ENCODE measurements at regions not wholly inside any gene's neighbourhood (a gene's known extent, or its start where the extent isn't known, plus 50 kb on each side); places are given as distances from the start of the nearest gene placed in this dataset.

- DNase-seq (ENCODE audit: low read depth) = no peak
Measured at GRCh38 chr4:124325690-124326089, 386.8 kb downstream of the ANKRD50 start.

- no peak for DNase-seq (ENCODE audit: low read depth)
Measured at GRCh38 chr4:124329134-124329533, 383.4 kb downstream of the ANKRD50 start.

- no peak for DNase-seq (ENCODE audit: low read depth)
Measured at GRCh38 chr4:124330045-124330444, 382.5 kb downstream of the ANKRD50 start.

- no peak for DNase-seq (ENCODE audit: low read depth)
Measured at GRCh38 chr4:124331781-124332180, 380.8 kb downstream of the ANKRD50 start.

GRCh38 chr4:124333466-124333865 is 379.1 kb downstream of the ANKRD50 start:
- DNase-seq (ENCODE audit: low read depth) = no peak

GRCh38 chr4:124334119-124334518 is 378.4 kb downstream of the ANKRD50 start:
- DNase-seq (ENCODE audit: low read depth) = peak; percentile 22

- DNase-seq (ENCODE audit: low read depth) = no peak
Measured at GRCh38 chr4:124337874-124338273, 374.7 kb downstream of the ANKRD50 start.

GRCh38 chr4:124343661-124344171 is 368.8 kb downstream of the ANKRD50 start:
- no peak for DNase-seq (ENCODE audit: low read depth)

- no peak for DNase-seq (ENCODE audit: low read depth)
Measured at GRCh38 chr4:124372916-124373315, 339.6 kb downstream of the ANKRD50 start.

GRCh38 chr4:124386163-124386562 is 326.4 kb downstream of the ANKRD50 start:
- no peak for DNase-seq (ENCODE audit: low read depth)

GRCh38 chr4:124386648-124387047 is 325.9 kb downstream of the ANKRD50 start:
- no peak for DNase-seq (ENCODE audit: low read depth)

- DNase-seq (ENCODE audit: low read depth) = no peak
Measured at GRCh38 chr4:124389591-124389990, 322.9 kb downstream of the ANKRD50 start.

- DNase-seq (ENCODE audit: low read depth) = no peak
Measured at GRCh38 chr4:124390861-124391260, 321.7 kb downstream of the ANKRD50 start.

GRCh38 chr4:124396333-124396732 is 316.2 kb downstream of the ANKRD50 start:
- no peak for DNase-seq (ENCODE audit: low read depth)

GRCh38 chr4:124401606-124402005 is 310.9 kb downstream of the ANKRD50 start:
- DNase-seq (ENCODE audit: low read depth) = no peak

GRCh38 chr4:124409044-124409443 is 303.5 kb downstream of the ANKRD50 start:
- DNase-seq (ENCODE audit: low read depth) = no peak

- no peak for DNase-seq (ENCODE audit: low read depth)
Measured at GRCh38 chr4:124414276-124415040, 298.1 kb downstream of the ANKRD50 start.

GRCh38 chr4:124415146-124415545 is 297.4 kb downstream of the ANKRD50 start:
- no peak for DNase-seq (ENCODE audit: low read depth)

GRCh38 chr4:124417371-124417770 is 295.2 kb downstream of the ANKRD50 start:
- no peak for DNase-seq (ENCODE audit: low read depth)

GRCh38 chr4:124420166-124420695 is 292.3 kb downstream of the ANKRD50 start:
- DNase-seq (ENCODE audit: low read depth) = no peak

GRCh38 chr4:124423160-124423559 is 289.4 kb downstream of the ANKRD50 start:
- no peak for DNase-seq (ENCODE audit: low read depth)

- no peak for DNase-seq (ENCODE audit: low read depth)
Measured at GRCh38 chr4:124426279-124426678, 286.3 kb downstream of the ANKRD50 start.

GRCh38 chr4:124427095-124427767 is 285.3 kb downstream of the ANKRD50 start:
- DNase-seq (ENCODE audit: low read depth) = no peak
